H1 (cell line): ENCODE measurements at regions not wholly inside any gene's neighbourhood (a gene's known extent, or its start where the extent isn't known, plus 50 kb on each side); places are given as distances from the start of the nearest gene placed in this dataset.

Source experiments
- CBX8 ChIP-seq: fragments of 300-800, 300-1000 bp; sonication (generic); IDR thresholded peaks from 2 replicates; pipeline ENCODE4 v1.7.1; 2016; ENCODE audit warnings: low read depth, low read length, borderline replicate concordance
- CHD7 ChIP-seq: fragments of 300-600 bp; sonication (generic); IDR thresholded peaks from 2 replicates; pipeline ENCODE4 v1.7.1; 2012; ENCODE audit warnings: low read length, moderate library complexity, mild to moderate bottlenecking, inconsistent platforms; ENCODE audit not compliant: insufficient replicate concordance

- TF ChIP-seq CHD7 (no peak), CBX8 (no peak)
- TF ChIP-seq, all 59 proteins: peak for 0
Observed at GRCh38 chr12:18165889-18166288, 75.9 kb upstream of the RERGL start (continued).
